Choroid plexus epithelial cell (primary cell): ENCODE measurements at regions not wholly inside any gene's neighbourhood (a gene's known extent, or its start where the extent isn't known, plus 50 kb on each side); places are given as distances from the start of the nearest gene placed in this dataset.

Source experiments
- DNase-seq: peaks from one replicate; pipeline ENCODE4 v3.0.0-alpha.2; 2010; ENCODE audit warnings: low read depth
- H3K4me3 ChIP-seq: 2 replicates; pipeline ENCODE4 v1.5.1; 2011; ENCODE audit warnings: low read depth, mild to moderate bottlenecking, control low read depth, low read length, moderate library complexity
- TF ChIP-seq, protein P1 (sequence below): conservative IDR thresholded peaks from 2 replicates; pipeline ENCODE4 v1.5.1; 2011; ENCODE audit warnings: low read depth, mild to moderate bottlenecking, control low read depth, inconsistent platforms, low read length, moderate library complexity

DNA sequence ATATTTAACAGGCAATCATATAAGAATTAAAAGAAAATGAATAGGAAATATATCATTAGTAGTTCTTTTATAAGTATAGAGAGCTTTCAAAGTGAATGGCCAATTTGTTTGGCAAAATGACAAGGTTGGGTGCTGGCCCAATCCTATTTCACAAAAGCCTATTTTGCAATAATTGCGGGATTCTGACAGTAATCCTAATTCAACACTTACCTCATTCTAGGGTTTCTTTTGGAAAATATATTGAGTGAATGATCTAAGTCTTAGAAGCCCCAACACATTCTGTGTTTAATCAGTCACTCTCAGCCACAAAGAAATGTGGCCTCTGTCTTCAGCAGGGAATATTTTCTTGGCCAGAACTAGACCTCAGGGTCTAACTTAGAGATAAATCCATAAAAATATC, 835.9 kb upstream of the ZNF608 start:
- DNase-seq = peak; percentile 35
- TF ChIP-seq, protein P1, sequence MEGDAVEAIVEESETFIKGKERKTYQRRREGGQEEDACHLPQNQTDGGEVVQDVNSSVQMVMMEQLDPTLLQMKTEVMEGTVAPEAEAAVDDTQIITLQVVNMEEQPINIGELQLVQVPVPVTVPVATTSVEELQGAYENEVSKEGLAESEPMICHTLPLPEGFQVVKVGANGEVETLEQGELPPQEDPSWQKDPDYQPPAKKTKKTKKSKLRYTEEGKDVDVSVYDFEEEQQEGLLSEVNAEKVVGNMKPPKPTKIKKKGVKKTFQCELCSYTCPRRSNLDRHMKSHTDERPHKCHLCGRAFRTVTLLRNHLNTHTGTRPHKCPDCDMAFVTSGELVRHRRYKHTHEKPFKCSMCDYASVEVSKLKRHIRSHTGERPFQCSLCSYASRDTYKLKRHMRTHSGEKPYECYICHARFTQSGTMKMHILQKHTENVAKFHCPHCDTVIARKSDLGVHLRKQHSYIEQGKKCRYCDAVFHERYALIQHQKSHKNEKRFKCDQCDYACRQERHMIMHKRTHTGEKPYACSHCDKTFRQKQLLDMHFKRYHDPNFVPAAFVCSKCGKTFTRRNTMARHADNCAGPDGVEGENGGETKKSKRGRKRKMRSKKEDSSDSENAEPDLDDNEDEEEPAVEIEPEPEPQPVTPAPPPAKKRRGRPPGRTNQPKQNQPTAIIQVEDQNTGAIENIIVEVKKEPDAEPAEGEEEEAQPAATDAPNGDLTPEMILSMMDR = no peak
- H3K4me3 ChIP-seq = no peak overlapping the region

DNA sequence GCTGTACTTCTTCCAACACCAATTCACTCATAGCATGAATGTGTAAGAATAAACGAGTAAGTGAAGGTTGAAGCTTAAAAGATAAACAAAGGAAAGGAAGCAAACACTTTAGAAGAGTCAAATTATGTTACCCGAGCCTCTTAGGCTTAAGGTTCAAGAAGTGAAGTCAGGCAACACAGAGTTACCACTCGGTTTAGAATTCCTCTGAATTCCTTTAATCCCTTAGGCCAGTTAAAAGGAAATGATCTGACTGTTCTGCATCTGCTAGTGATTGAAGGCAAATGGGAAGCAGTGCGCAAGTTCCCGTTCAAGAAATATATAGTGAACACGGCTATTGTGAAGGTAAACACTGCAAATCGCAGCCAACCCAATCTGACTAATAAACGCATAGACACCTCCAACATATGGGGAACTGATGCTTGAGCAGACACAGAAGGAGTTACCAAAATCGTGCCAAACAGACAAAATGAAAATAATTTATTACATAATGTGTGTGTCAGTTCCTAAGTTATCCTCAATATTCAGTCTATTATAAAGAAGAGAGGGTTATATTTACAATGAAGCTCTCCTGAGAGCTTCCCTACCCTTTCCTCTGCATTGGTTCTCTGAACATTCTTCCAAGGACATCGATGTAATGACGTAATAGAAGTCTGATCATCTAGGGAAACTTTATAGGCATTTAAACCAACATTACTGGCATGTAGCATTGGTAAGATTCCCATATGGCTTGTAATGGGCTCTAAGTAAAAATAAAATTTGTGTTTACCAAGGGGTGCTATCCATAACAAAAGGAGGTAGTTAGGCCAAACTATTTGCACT, 837.1 kb upstream of the ZNF608 start:
- H3K4me3 ChIP-seq = no peak overlapping the region
- TF ChIP-seq, protein P1 = no peak
- no peak for DNase-seq

DNA sequence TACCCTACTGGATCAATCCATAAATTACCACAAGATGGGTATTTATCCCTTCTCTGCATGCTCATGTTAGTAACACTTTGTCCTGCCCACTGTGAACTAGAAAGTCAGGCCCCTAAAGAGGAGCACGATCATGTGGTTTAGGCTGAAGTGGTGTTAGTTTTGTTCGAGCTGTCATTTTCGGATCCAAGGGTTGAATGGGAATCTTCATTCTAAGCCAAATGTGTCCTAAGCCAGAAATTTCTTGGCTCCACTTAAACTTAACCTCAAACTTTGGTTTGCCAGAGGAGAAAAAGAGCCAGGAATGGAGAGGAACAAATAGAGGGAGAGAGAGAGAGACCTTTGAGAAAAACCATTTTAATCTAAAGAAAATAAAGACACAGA, 837.7 kb upstream of the ZNF608 start:
- no peak for DNase-seq
- TF ChIP-seq, protein P1 = no peak
- no peak overlapping the region for H3K4me3 ChIP-seq

DNA sequence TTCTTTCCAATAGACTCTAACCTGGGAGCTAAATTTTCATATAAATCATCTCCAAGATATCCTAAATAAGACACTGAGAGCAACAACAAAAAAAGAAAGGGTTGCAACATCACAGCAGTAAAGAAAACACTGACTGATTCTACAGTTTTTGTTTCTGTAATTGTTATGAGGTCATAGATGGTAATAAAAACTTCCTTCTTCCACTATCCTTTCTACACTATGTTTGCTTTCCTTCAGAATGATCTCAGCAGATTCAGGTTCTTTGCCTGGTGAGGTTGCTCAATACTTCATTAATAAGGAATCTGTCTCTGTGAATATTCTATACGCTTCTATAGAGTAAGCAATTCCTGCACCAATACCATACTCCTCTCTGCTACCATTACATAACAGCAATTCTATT, 835.6 kb upstream of the GRAMD2B start:
- peak; percentile 36 for DNase-seq
- H3K4me3 ChIP-seq = no peak overlapping the region
- TF ChIP-seq, protein P1 = no peak

DNA sequence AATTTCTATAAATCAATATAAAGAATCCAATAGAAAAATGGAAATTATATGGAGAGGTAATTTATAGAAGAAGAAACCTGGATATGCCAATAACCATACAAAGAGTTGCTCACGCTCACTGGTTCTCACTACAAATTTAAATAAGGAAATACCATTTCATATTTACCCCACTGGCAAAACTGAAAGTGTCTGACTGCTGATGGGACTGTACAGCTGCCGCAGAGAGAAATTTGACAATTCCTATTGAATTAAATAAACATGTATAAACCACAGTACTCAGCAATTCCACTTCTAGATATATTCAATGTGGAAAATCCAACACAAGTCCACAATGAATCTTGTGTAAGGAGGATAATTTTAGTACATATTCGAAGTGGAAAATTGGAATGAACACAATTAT, 830.4 kb upstream of the GRAMD2B start:
- DNase-seq = no peak
- no peak overlapping the region for H3K4me3 ChIP-seq
- TF ChIP-seq, protein P1 = no peak

DNA sequence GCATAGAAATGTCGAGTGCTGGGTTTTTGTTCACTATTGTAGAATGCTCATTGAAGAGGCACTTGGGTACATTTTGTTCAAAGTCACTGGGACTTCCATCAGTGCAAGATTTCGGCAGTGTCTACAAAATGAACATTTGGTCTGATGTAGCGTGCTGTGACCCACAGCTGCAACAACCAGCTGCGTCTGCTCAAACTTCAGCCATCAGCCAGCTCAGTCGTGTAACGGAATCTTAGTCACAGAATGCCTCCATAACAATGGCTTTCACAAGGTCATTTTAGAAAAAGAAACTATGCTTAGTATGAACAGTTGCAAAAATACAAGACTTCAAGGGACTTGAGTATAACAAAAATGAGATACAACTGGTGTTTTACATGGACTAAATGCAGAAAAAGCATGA, 828.1 kb upstream of the GRAMD2B start:
- DNase-seq = peak; percentile 47
- TF ChIP-seq, protein P1 = no peak
- no peak overlapping the region for H3K4me3 ChIP-seq

DNA sequence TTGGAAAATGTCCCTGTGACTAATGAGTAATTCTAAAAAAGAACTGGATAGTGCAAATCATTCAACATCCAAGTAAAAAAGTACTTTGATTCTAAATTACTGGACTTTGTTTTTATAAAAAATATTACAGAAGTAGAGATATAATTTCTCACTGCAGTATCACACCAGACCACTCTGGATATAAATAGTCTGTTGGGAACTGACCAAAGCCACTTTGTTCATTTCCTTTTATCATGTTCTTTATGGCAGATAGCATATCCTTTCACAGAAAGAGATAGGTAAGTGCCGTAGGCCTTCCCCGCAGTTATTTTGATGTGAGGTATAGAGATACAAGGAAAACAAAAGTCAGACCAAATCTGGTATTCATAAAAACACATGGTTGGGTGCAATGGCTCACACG, 827.4 kb upstream of the GRAMD2B start:
- TF ChIP-seq, protein P1 = no peak
- H3K4me3 ChIP-seq = no peak overlapping the region
- no peak for DNase-seq
